Fibroblast of skin of left biceps (primary cell): ENCODE measurements at regions not wholly inside any gene's neighbourhood (a gene's known extent, or its start where the extent isn't known, plus 50 kb on each side); places are given as distances from the start of the nearest gene placed in this dataset.

Experiments used
- DNase-seq, 2 experiments: peaks; one replicate each; pipeline ENCODE4 v3.0.0-alpha.2; 2013; ENCODE audit warnings: low read depth in 2 of 2

DNA sequence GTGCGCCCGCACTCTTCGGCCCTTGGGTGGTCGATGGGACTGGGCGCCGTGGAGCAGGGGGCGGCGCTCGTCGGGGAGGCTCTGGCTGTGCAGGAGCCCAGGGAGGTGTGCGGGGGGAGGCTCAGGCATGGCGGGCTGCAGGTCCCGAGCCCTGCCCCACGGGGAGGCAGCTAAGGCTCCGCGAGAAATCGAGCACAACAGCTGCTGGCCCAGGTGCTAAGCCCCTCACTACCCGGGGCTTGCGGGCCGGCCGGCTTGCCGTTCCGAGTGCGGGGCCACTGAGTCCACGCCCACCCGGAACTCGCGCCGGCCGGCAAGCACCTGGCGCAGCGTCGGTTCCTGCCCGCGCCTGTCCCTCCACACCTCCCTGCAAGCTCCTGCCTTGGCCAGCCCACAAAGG, 462.3 kb upstream of the JARID2 start:
- no peak for DNase-seq

DNA sequence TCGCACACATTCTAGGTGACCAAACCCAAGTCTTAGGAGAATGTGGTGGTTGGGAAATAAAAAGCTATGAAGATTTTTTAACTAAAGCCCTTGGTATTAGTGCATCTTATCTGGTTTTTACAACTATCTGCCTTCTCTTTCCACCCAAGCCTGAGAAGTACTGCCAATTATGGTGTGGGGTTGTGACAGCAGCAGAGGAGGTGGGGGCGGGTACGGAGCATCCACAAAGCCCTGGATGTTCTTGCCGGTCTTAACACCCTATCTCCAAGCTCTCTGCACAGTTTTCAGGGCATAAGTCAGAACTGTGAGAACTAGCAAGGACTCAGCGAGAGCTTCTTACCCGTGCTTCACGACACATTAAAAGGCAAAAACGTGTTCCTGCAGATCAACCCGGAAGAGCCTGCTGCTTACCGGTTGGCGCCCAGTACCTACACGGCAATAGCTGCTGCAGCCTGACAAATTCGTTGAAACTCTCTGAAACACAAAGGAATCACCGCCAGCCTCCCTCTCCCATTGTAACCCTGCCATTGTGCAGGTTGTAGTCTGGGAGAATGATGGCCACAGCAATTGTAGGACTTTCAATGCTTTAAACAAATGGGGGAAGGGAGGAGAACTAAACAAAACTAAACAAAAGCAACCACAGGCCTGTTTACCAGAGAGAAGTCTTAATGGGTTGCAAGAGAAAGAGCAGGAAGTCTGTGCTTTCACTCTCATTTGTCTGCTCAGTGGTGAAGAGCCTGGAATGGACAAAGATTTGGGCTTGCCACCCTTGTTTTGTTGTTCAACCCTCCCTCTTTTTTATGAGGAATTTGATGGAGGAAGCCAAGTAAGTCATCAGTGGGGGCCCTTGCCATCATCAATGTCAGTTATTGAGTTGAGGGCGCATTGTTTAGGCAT, 461.0 kb upstream of the JARID2 start:
- DNase-seq = no peak

DNA sequence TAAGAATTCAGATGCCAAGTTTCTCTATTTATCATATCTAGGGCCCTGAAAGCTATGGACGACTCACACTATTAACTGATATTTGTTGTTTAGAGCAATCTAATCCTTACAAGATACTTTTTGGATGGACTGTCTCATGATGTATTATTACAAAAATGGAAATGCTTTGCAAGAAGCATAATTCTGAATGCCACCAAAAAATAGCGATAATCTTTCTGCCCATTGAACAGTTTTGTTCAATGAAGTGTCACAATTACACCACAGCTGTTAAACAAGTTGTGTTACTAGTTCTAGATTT, 460.4 kb upstream of the JARID2 start:
- no peak for DNase-seq

DNA sequence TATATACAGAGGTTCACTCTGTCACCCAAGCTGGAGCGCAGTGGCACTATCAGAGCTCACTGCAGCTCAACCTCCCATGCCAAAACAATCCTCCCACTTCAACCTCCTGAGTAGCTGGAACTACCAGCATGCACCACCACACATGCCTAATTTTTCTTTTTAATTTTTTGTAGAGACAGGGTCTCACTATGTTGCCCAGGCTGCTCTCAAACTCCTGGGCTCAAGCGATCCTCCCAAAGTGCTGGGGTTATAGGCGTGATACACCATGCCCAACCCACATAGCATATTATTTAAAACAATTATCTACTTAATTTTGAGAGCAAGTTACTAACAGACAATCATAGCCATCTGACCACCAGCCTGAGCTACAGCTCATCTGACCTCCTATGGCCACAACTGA, 459.9 kb upstream of the JARID2 start:
- DNase-seq = no peak

DNA sequence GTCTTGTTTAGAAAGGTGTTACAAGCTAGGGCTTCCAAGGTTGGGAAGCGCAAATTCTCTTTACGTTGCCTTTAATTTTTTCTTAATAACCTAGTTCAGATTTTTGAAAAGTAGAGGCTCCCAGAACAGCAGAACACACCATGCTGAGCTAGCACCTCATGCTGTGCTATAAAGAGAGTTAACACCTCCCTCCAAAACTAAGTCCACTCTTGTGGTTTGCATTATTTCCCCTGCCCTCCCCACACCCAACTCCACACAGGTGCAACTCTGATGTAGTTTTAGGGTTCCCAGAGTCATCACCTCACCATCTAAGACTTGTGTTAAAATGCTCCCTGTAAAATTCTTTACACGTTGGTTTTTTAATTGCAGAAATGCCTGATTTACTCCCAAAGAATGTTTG, 459.4 kb upstream of the JARID2 start:
- no peak for DNase-seq

DNA sequence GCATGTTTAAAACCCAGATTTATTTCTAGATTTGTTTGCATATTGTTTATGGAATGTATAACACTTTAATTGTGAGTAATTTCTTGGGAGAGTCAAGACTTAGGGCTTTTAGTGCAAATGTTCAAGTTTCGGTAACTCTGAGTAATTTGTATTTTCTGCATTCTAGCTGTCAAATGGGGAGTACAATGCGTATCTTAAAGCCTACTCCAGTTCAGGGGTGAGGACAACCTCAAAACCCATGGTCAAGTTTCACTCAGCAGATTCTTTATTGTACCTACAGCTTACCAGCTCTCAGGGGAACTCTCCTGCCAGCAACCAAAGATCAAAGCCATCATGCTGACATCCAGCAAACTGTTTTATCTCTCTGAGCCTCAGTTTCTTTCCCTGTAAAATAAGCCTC, 458.6 kb upstream of the JARID2 start:
- no peak for DNase-seq

DNA sequence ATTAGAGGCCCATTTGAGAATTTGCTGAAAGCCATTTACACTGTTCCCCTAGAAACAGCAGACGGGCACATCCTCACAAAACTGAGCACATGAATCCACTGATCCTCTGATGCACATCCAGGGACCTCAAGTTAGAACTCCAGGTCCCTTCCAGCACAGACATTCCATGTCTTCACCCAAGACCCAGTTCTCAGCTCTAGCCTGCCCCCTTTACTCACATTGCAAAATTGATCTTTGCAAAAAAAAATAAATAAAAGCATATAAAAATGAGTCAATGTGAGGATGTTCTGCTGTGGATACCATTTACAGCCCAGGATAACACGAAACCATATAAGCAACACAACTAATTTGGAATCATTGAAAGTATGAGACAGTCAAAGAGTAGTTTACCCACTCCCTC, 458.2 kb upstream of the JARID2 start:
- no peak for DNase-seq

DNA sequence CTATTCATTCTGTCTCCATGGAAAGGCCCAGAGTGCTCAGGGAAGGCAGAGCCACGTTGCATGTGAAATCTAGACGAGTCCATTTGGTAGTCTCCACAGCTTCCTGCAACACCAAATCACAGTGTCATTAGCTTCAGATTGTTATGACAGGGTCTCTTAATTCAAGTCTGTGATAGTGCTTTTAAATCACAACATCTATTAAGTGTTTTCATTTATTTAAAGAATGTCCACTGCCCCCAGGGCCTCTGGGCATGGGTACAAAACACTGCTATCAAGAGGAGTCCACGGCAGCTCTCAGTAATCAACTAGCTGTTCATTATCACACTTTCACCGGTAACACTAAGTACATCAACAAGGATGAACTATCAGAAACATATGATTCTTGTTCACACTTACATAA, 455.9 kb upstream of the JARID2 start:
- DNase-seq = no peak

DNA sequence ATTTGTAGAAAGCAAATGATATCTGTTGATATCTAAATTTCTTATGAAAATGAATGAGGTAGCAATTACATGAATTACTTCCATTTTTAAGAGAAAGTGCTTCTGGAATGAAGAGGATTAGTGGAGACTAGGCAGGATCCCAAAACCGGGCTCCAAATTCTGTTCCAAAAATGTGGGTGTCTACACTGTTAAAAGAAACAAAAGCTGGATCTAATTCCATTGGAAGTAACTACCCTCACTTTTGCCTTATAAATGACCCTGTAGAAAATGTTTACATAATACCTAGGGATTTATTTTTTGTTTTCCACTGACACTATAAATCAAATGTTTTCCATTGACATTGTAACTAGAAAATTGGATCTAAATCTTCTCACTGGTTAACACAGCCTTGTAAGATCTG, 454.9 kb upstream of the JARID2 start:
- DNase-seq = no peak

DNA sequence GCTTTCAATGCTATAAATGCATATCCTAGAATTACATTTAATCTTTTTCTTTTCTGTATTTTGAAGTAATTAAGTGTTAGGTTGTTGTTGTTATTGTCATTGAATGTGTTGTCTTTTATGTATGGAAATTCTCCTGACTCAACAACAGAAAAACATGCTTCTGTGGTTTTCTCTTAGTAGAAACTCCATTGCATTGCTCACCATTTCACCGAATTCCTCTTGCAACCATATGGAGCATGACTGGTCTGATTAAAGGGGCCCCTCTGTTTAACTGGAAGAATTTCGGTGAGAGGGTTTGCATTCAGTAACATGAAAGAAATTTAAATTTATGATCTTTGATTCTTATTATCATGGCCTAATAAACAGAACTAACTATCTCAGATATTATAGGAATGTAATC, 454.3 kb upstream of the JARID2 start:
- peak; percentile 70 to 71 for DNase-seq

DNA sequence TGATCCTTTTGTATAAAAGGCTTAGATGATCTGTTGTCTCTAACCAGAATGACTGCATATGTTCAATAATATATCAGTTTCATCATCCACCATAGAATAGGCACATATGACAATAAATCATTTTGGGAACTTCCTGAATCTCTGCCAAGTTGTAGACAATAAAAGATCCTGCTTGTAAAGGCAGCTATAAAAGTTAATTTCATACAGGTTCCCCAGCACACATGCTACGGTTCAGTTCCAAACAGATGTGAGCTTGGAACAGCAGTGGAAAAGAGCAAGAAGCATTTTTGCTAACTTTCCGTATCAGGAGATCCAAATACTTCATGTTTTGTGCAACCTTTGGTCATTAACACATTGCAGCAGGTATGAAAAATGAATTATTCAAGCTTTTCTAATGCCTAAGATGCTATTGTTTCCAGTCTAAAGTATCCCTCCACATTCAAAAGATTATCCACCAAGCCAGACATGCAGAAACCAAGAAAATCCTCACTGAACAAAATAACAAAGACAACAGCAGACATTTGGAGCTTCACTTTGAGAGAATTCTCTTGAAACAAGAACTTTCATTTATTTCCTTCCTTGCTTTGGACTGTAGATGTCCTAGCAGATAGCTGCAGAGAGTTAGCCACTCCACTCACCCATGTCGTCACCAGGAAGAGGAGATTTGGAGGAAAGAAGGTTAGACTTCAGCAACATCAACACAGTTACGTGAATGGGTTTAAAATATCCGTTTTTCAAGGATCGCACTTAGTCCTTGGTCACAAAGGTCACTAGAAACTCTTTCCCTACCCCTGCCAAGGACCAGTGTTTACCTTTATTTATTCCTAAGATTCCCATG, 453.5 kb upstream of the JARID2 start:
- peak; percentile 79 to 84 for DNase-seq

DNA sequence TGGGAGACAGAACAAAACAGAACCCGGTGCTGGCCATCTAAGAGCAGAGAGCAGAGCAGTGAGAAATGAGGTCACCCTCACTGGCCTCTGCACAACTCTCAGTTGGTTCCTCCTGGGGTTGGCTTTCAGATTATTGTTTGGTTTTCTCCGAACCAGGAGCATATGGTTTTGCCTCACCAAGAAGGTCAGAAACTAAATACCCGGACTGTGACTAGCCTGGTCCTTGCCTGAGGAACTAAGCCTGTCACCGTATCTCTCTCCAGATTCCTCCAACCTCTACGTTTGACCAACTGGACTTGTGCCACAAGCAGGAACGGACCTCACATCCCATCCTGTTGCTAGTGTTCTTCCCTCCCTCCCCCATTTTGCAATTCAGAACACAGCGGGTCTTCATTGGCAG, 450.4 kb upstream of the JARID2 start:
- DNase-seq = no peak

DNA sequence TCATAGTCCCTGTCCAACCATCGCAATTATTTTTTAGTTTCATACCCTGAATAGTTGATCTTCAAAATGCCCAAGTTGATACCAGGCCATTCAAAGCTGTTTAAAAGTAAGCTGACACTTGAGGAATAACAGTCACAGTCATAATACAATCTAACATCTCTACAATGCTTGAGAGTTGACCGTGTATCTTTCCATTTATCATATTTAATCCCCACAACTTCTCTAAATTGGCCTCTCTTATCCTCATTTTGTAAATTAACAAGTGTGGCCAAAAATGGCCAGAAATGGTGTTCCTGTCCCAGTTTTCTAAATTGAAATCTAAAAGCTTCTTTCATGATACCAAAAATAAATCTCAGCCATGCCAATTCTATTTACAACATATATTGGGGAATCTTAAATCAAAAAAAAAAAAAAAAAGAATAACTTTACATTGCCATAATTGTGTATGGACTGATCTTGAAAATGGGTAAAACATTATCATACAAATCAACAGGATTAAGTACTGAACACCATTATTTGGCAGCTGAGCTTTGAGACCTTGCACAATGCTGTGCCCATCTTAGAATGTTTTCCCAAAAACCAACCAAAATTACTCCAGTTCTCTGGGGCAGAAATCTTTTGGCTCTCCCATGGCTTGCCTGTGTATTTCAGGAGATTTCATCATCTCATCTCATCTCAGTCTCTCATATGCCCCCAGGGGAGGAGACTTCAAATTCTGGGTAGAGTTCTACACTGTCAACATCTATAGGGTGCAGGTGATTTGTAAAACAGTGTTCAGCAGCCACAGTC, 448.7 kb upstream of the JARID2 start:
- peak in 1 of 2 experiments; percentile 61 for DNase-seq

DNA sequence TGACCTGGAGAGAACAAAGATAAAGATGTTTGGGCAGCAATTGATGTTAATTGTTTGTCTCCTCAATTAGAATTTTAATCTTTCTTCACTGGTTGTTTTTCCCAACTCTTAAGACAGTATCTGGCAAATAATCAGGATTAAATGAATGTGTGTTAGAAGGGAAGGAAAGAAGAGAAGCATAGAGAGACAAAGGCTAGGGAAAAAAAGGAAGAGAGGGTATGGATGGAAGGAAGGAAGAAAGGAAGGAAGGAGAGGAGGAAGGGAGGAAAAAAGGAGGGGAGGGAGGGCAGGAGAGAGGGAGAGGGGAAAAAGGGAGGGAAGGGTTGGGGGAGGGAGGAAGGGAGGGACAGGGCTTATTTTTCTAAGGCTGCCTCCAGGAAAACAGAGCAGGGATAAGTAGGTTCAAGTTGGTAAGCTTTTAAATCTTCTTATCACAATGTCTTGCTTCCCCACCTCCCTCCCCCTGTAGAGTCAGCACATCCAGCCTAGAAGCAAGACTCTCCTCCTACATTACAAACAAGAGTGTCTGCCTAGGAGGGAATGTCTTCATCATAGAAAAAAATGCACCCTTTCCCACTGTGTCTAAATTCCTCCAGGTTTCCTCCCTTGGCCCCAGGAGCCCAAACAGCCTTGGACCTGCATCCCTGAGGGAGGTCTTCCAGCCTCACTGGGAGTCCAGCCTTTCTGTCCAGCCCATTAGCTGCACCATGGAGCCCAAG, 447.8 kb upstream of the JARID2 start:
- DNase-seq = no peak

DNA sequence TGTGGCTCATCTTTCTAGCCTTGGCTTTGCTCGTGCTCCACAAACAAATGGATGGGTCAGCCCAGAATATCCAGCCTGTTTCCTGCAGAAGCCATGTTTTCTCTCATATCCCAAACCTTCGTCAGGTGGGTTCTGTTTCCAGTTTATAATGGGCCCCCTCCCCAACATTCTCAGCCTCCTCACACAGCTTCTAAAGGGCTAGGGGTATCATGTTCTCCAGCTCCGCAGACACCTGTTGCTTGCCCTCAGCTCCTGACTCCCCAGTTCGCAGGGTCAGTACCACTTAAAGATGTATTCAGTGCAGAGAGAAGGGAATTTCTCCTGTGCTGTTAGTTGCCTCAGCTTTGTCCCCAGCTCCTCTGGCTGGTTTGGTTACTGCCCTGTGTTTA, 447.3 kb upstream of the JARID2 start:
- DNase-seq = no peak

DNA sequence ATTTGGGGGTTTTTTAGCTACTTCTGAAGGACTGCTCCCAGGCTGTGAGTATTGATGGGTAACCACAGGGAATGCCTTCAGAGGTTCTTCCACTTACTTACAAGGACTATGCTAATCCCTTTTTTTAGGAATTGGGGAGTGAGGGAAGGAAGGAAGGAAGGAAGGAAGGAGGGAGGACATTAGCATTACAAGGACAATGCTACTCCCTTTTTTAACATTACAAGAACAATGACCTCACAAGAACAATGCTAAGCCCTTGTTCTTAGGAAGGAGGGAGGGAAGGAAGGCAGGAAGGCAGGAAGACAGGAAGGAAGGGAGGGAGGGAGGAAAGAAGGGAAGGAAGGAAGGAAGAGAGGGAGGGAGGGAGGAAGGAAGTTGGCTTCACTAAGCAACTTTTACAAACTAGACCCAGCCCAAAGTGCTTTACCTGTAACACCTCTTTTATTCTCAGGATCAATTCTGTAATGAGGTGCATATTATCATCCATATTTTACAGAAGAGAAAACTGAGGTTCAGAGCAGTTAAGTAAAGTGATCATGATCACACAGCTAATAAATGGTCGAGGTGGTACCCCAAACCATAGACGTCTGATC, 446.8 kb upstream of the JARID2 start:
- no peak for DNase-seq

DNA sequence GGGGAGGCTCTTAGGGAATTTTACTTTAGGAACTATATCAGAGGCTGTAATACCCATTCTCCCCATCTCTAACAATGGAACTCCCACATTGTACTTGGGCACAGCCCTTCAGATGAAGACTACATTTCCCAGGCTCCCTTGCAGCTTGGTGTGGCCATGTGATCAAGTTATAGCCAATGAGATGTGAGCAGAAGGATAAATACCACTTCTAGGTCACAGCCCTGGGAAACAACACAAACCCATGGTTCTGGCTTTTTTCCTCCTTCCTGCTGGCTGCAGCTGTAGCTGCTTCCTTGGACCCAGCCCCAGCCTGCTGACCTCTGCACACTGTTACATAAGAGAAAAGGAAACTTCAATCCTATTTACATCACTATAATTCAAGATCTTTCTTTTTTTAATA, 445.9 kb upstream of the JARID2 start:
- DNase-seq = no peak

DNA sequence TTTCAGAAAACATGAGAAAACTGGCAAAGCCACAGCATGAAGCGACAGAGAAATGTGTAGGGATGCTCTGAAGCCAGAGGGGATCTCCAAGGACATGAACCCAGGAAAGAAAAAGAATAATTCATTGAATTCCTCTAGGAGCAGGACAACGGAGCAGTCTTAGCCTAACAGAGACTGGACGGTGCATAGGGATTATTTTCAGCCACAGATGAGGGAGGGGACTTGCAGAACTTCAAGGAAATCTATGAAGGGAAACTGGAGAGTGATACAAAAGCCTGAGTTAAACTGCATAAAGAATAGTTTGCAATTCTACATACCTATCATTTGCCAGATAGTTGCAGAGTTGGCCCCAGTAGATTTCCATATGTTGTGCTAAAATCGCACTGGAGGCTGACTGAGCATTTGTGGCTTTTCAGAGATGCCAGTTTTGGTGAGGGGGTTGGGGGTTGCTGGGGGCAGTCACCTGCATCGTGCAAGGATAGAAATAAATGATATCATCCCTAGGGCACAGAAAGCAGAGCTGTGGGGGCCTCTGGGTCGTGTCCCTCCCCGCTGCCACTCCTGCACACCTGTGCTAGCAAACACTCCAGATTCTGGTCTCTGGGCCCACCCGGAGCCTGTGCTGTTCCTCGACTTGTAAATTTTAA, 443.2 kb upstream of the JARID2 start:
- no peak for DNase-seq

DNA sequence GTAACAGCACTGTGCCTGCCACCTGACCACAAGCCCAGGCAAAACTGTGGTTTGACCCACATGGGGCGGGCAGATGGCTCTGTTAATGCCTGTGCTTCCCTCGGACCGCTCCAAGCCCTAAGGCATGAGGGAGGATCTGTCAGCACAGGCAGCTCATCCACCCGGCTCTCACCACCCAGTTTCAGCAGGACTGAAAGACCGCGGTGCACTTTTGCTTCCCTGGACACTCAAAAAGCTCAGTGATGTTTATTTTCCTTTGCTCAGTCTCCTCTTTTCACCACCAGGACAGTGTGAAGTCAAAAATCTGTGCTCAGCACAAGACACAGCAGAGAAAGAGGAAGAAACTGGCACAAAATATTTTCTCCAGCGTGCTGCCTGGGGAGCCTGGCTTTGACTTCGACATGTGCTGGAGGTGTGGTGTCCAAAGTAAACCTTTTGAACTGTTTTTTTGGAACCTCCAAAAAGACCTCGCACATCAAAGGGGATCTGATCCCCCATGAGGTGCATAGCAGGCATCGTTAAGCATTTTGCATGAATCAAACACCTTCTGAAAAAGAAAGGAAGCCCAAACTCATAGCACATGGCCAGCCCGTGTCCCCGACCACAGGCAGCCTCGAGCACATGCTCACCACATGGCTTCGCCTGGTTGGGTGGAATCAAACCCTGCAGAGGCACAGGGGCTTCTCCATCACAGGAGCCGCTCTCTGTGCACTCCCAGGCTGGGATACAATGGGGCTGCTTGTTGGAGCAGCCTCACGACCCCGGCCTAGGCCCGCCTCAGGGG, 441.7 kb upstream of the JARID2 start:
- no peak for DNase-seq

DNA sequence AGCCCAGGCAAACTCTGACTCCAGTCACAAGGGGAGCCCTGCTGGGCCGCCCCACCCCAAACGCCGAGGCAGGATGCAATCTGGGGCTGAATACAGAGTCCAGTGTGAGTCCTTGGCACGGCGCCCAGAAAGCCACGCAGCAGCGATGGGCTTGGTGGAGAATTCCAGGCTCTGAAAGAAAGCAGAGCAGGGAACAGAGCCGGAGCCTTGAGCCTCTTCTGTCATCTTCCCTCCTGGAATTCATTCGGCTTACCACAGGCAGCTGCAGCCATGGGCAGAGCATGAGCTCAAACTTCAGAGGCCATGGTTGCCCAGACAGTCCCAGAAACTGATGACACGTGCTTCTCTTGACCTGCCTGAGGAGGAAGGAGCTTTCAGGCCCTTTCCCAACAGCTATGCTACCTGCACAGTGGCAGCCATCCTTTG, 441.1 kb upstream of the JARID2 start:
- peak; percentile 78 to 84 for DNase-seq
